Upper lobe of left lung (tissue), 6 donors: ENCODE measurements at regions not wholly inside any gene's neighbourhood (a gene's known extent, or its start where the extent isn't known, plus 50 kb on each side); places are given as distances from the start of the nearest gene placed in this dataset.

Source experiments
- ATAC-seq, 2 donors: fragments of 200-7000 bp; cut with Tn5 transposase; one replicate each; pipeline ENCODE4 v1.9.1; 2022; ENCODE audit warnings: mild to moderate bottlenecking in 2 of 2, moderate library complexity in 2 of 2; ENCODE audit not compliant: low FRiP score in 2 of 2
- DNase-seq, 2 donors: peaks; one replicate each; pipeline ENCODE4 v3.0.0-alpha.2; 2019 to 2020
- H3K27ac ChIP-seq, 4 donors: fragments of 200-600 bp; sonication (generic); one replicate each; pipeline ENCODE4 v1.5.1; 2016 to 2019
- H3K27me3 ChIP-seq, 4 donors: fragments of 200-600 bp; sonication (generic); one replicate each; pipeline ENCODE4 v1.5.1; 2017 to 2019
- H3K36me3 ChIP-seq, 4 donors: fragments of 200-600 bp; sonication (generic); one replicate each; pipeline ENCODE4 v1.5.1; 2016 to 2019
- H3K4me1 ChIP-seq, 4 donors: fragments of 200-600 bp; sonication (generic); one replicate each; pipeline ENCODE4 v1.5.1; 2018 to 2019
- H3K4me3 ChIP-seq, 4 donors: fragments of 200-600 bp; sonication (generic); one replicate each; pipeline ENCODE4 v1.5.1; 2017 to 2019; ENCODE audit warnings: mild to moderate bottlenecking in 2 of 4, moderate library complexity in 1 of 4
- H3K9me3 ChIP-seq, 4 donors: fragments of 200-600 bp; sonication (generic); one replicate each; pipeline ENCODE4 v1.5.1; 2018 to 2019
- CTCF ChIP-seq, 6 experiments: fragments of 450-650 bp in 4 of 6; fragments of 200-600 bp in 2 of 6; sonication (generic) in 2 of 6; IDR thresholded peaks; one replicate each; pipeline ENCODE4 v1.5.1; 2016 to 2019; ENCODE audit warnings: antibody characterized with exemption in 6 of 6
- EP300 ChIP-seq, 4 donors: sonication (generic); formaldehyde crosslinking; IDR thresholded peaks; one replicate each; pipeline ENCODE4 v1.5.1; 2017; ENCODE audit warnings: antibody characterized with exemption in 4 of 4, control low read depth in 2 of 4
- POLR2A ChIP-seq, 4 donors: fragments of 450-650 bp; IDR thresholded peaks; one replicate each; pipeline ENCODE4 v1.5.1; 2016 to 2017; ENCODE audit warnings: antibody characterized with exemption in 4 of 4, mild to moderate bottlenecking in 2 of 4
- POLR2AphosphoS5 ChIP-seq, 2 donors: sonication (generic); formaldehyde crosslinking; IDR thresholded peaks; one replicate each; pipeline ENCODE4 v1.5.1; 2017; ENCODE audit warnings: antibody characterized with exemption in 2 of 2
- WGBS, 2 donors: methylation state at CpG; one replicate each; pipeline ENCODE4 v1.1.5; 2017 to 2018; 5-methylcytosine and 5-hydroxymethylcytosine counted together
- donor health status: DM: no; HTN: no; CAD: no; lungs with moderate emphysema.
- donor health status: DM: no; HTN: yes; CAD: no; lungs with severe emphysema.

- Histone ChIP-seq H3K4me3 (no peak overlapping the region), H3K27me3 (no peaks in the 10 kb centered on the region), H3K27ac (no peak overlapping the region), H3K9me3 (no peaks in the 10 kb centered on the region), H3K36me3 (no peaks in the 10 kb centered on the region), H3K4me1 (peaks cover 0 to 4% (median 0%) of the 10 kb centered on the region in 4 donors)
- WGBS, 2 donors = 78 to 80% methylated on average over 5 of the region's 5 CpGs
- DNase-seq (no peak), ATAC-seq (peak in 1 of 2 donors; percentile 88)
- TF ChIP-seq POLR2AphosphoS5 (IDR thresholded peaks at IDR 0.05) (peak in 1 of 2 donors; percentile 56), POLR2A (IDR thresholded peaks at IDR 0.05) (no peak)
Measured at GRCh38 chr16:87201052-87201451, 116.1 kb downstream of the C16orf95 start.

- Histone ChIP-seq H3K4me3 (no peak overlapping the region), H3K9me3 (no peaks in the 10 kb centered on the region), H3K27me3 (no peaks in the 10 kb centered on the region), H3K27ac (peak overlapping the region in 1 of 4 donors; percentile 50), H3K4me1 (peaks cover 0 to 4% (median 0%) of the 10 kb centered on the region in 4 donors), H3K36me3 (no peaks in the 10 kb centered on the region)
- 86 to 88% methylated on average over 2 of the region's 2 CpGs for WGBS, 2 donors
- no peak for DNase-seq
- no peak for TF ChIP-seq POLR2A (IDR thresholded peaks at IDR 0.05)
- TF ChIP-seq CTCF (IDR thresholded peaks at IDR 0.05) = no peak
- TF ChIP-seq EP300 (IDR thresholded peaks at IDR 0.05) = no peak
- no peak for TF ChIP-seq POLR2AphosphoS5 (IDR thresholded peaks at IDR 0.05)
- no peak for ATAC-seq
Measured at GRCh38 chr16:87201790-87202189, 115.4 kb downstream of the C16orf95 start.

- DNase-seq (no peak), ATAC-seq (no peak)
- Histone ChIP-seq H3K36me3 (no peaks in the 10 kb centered on the region), H3K27ac (peak overlapping the region in 1 of 4 donors; percentile 18), H3K9me3 (no peaks in the 10 kb centered on the region), H3K4me1 (peaks cover 0 to 4% (median 0%) of the 10 kb centered on the region in 4 donors), H3K27me3 (no peaks in the 10 kb centered on the region), H3K4me3 (no peak overlapping the region)
- WGBS, 2 donors = 75 to 79% methylated on average over 4 of the region's 4 CpGs
- TF ChIP-seq POLR2AphosphoS5 (IDR thresholded peaks at IDR 0.05) (no peak), CTCF (IDR thresholded peaks at IDR 0.05) (no peak), POLR2A (IDR thresholded peaks at IDR 0.05) (no peak), EP300 (IDR thresholded peaks at IDR 0.05) (no peak)
Measured at GRCh38 chr16:87202346-87202745, 114.8 kb downstream of the C16orf95 start.

GRCh38 chr16:87203060-87203656 is 114.0 kb downstream of the C16orf95 start:
- WGBS, 2 donors = 0 to 12% methylated on average over 1 to 11 of the region's 11 CpGs
- no peaks in the 10 kb centered on the region for H3K9me3 ChIP-seq
- no peak overlapping the region for H3K27ac ChIP-seq
- H3K27me3 ChIP-seq = no peaks in the 10 kb centered on the region
- H3K36me3 ChIP-seq = no peaks in the 10 kb centered on the region
- peaks cover 0 to 4% (median 0%) of the 10 kb centered on the region in 4 donors for H3K4me1 ChIP-seq
- H3K4me3 ChIP-seq = no peak overlapping the region
- ATAC-seq (peak; percentile 33 to 71), DNase-seq (peak; percentile 56 to 94)
- TF ChIP-seq POLR2A (IDR thresholded peaks at IDR 0.05) (no peak), POLR2AphosphoS5 (IDR thresholded peaks at IDR 0.05) (no peak), EP300 (IDR thresholded peaks at IDR 0.05) (no peak), CTCF (IDR thresholded peaks at IDR 0.05) (peak; percentile 61 to 75 (median 70))

- DNase-seq (no peak), ATAC-seq (peak in 1 of 2 donors; percentile 69)
- Histone ChIP-seq H3K4me1 (peaks cover 0 to 4% (median 0%) of the 10 kb centered on the region in 4 donors), H3K36me3 (no peaks in the 10 kb centered on the region), H3K9me3 (no peaks in the 10 kb centered on the region), H3K27ac (peak overlapping the region in 1 of 4 donors; percentile 10), H3K4me3 (no peak overlapping the region), H3K27me3 (no peaks in the 10 kb centered on the region)
- no peak for TF ChIP-seq POLR2A (IDR thresholded peaks at IDR 0.05)
- TF ChIP-seq EP300 (IDR thresholded peaks at IDR 0.05) = no peak
- TF ChIP-seq CTCF (IDR thresholded peaks at IDR 0.05) = no peak
- no peak for TF ChIP-seq POLR2AphosphoS5 (IDR thresholded peaks at IDR 0.05)
- 69 to 73% methylated on average over 14 of the region's 14 CpGs for WGBS, 2 donors
Measured at GRCh38 chr16:87206646-87207451, 110.3 kb downstream of the C16orf95 start.
